Activated CD4-positive, alpha-beta T cell treated with anti-CD3 and anti-CD28 coated beads, Interleukin-2, amount 50 U/mL, for 16 hours (primary cell): ENCODE measurements at regions not wholly inside any gene's neighbourhood (a gene's known extent, or its start where the extent isn't known, plus 50 kb on each side); places are given as distances from the start of the nearest gene placed in this dataset.

Experiments
- DNase-seq: peaks from one replicate; pipeline ENCODE4 v3.0.0-alpha.2; 2020

GRCh38 chr11:8800520-8801110 lies 110.4 kb upstream of the AKIP1 start:
- no peak for DNase-seq

GRCh38 chr11:8801121-8801520 lies 109.9 kb upstream of the AKIP1 start:
- no peak for DNase-seq

- no peak for DNase-seq
These were observed 108.7 kb upstream of the AKIP1 start for GRCh38 chr11:8802251-8802650.

- DNase-seq, result no peak
These were observed 107.0 kb upstream of the AKIP1 start for GRCh38 chr11:8803973-8804372.

- DNase-seq, result no peak
These were observed 105.7 kb upstream of the AKIP1 start for GRCh38 chr11:8805296-8805695.

- no peak for DNase-seq
These were observed 104.0 kb upstream of the AKIP1 start for GRCh38 chr11:8806974-8807373.

GRCh38 chr11:8807544-8808225 lies 103.3 kb upstream of the AKIP1 start:
- no peak for DNase-seq

- DNase-seq, result no peak
These were observed 102.8 kb upstream of the AKIP1 start for GRCh38 chr11:8808226-8808585.

- no peak for DNase-seq
These were observed 101.6 kb upstream of the AKIP1 start for GRCh38 chr11:8809241-8809938.

- DNase-seq, result no peak
These were observed 101.0 kb upstream of the AKIP1 start for GRCh38 chr11:8809939-8810539.

GRCh38 chr11:8810540-8811301 lies 100.3 kb upstream of the AKIP1 start:
- DNase-seq, result peak; percentile 12

- DNase-seq, result no peak
These were observed 99.4 kb upstream of the AKIP1 start for GRCh38 chr11:8811571-8811970.

- DNase-seq, result no peak
These were observed 98.6 kb upstream of the AKIP1 start for GRCh38 chr11:8812438-8812837.

GRCh38 chr11:8813658-8814057 lies 97.3 kb upstream of the AKIP1 start:
- DNase-seq, result peak; percentile 58

GRCh38 chr11:8814209-8814922 lies 96.6 kb upstream of the AKIP1 start:
- DNase-seq, result no peak

GRCh38 chr11:8814923-8815240 lies 96.1 kb upstream of the AKIP1 start:
- DNase-seq, result no peak

GRCh38 chr11:8818421-8818820 lies 92.6 kb upstream of the AKIP1 start:
- no peak for DNase-seq

GRCh38 chr11:8820401-8820800 lies 90.6 kb upstream of the AKIP1 start:
- DNase-seq, result no peak

- no peak for DNase-seq
These were observed 88.5 kb upstream of the AKIP1 start for GRCh38 chr11:8822469-8822868.

- DNase-seq, result no peak
These were observed 87.7 kb upstream of the AKIP1 start for GRCh38 chr11:8823174-8823742.

GRCh38 chr11:8826139-8826786 lies 84.7 kb upstream of the AKIP1 start:
- no peak for DNase-seq
